HG03135 (cell line): ENCODE measurements at regions not wholly inside any gene's neighbourhood (a gene's known extent, or its start where the extent isn't known, plus 50 kb on each side); places are given as distances from the start of the nearest gene placed in this dataset.
"Not testable (repeated sequence)": the region's sequence is repeated elsewhere in the genome, so short reads cannot be mapped to it uniquely, and the experiment has no call there.

ENCODE experiments used
- ATAC-seq: cut with Tn5 transposase; IDR thresholded peaks from one replicate; pipeline ENCODE4 v1.9.1; 2021; ENCODE audit warnings: mild to moderate bottlenecking, moderate library complexity; ENCODE audit not compliant: unreplicated experiment

DNA sequence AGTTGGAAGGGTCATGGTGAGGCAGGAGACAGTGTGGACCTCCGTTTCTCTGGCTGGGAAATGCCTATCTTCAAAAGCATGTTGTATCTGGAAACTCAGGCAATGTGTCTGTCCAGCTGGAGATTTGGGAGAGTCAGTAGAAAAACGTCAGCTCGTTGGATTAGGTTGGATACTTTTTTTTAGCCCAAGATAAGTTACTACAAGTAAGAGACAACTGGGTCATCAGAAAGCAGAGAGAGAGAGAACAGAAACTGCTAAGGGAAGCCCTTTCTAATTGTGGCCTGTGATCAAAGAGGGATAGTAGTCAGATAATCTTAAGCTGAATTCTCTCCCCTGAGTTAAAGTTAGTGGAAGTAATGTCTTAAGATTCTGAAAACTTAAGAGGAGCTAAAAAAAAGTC, 78.9 kb upstream of the ZNF280D start:
- no peak for ATAC-seq

DNA sequence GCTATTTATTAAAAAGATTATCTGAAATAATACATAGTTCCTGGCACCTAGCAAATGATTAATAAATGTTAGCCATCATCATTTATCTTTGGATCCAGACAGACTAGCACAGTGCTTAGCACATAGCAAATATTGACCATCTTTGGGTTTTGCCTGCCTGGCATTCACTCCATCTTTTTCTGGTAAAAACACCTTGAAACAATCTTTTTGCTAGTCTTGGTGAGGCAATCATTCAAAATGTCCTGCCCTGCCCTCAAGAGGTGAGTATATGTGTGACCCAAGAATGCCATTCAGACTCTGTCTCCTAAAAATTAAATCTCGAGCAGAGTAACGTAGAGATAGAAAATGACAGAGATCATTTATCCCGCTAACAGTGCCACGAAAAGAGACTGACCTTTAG, 78.3 kb upstream of the ZNF280D start:
- no peak for ATAC-seq

DNA sequence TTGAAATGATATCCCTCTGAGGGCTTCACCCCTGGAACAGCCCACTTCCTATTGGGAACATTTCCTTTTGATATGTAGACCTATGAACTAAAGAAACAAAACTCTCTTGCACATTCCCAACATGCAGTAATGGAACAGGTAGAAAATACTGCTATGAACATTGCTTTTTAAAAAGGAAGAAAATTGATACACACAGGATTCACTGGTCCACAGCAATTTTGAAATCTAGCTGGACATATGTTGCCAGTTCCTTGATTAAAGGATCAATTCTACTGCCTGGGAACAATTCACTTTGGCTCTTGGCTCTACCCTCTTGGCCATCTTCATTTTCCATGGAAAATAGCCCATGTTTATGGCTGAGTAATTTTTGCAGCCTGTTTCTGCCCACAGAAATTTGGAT, 74.9 kb upstream of the ZNF280D start:
- no peak for ATAC-seq

DNA sequence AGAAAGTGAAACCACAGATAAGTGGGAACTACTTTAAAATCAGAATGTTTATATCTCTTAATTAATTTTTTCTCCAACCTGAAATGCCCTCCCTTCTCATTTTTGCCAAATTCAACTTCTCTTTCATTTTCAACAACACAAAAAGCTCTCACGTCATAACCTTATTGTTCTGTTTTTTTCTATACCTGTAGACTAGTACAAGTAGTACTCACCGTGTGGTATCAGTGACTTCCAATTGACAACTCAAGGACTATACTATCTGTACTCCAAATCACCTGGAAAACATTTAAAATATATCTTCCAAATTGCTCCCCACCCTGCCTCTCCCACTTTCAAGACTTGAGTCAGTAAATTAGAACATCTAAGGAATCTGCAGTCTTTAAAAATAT, 72.8 kb upstream of the ZNF280D start:
- no peak for ATAC-seq

DNA sequence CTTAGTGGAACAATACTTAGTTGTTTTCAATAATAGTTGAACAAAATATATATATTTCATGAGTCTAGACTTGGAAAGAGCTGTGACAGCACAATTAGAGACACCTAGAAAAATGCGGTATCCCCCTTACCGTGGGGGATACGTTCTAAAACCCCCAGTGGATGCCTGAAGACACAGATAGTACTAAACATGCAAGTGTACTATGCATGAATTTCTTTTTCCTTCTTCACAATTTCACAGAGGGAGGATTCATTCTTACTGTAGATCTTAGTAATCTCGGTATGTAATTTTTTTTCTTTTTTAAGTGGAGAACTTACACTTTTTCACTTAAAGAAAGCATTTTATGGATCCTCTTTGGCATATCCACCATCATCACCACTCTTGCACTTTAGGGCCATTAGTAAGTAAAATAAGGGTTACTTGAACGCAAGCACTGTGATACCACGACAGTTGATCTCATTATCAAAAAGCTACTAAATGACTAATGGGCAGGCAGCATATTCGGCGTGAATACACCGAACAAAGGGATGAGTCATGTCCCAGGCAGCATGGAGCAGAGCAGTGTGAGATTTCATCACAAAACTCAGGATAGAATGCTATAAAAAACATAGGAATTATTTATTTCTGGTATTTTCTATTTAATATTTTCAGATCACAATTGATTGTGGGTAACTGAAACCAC, 72.3 kb upstream of the ZNF280D start:
- no peak for ATAC-seq

DNA sequence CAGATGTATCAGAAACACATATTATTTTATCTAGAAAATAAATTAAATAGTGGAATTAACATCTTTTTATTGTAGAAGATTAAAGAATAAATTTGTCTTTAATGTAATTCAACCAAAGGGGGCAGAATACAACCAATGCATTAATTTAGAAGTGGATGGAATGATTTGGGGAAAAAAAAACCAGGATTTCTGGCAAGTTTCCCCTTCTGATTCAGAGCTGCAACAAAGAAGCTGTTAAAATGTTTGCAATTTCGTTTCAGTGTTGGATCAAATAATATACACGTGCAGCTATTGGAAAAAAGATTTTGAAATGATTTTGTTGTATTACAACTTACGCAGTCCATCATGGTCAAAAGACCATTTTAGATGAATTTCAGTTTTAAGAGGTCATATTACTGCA, 71.6 kb upstream of the ZNF280D start:
- ATAC-seq, result no peak

DNA sequence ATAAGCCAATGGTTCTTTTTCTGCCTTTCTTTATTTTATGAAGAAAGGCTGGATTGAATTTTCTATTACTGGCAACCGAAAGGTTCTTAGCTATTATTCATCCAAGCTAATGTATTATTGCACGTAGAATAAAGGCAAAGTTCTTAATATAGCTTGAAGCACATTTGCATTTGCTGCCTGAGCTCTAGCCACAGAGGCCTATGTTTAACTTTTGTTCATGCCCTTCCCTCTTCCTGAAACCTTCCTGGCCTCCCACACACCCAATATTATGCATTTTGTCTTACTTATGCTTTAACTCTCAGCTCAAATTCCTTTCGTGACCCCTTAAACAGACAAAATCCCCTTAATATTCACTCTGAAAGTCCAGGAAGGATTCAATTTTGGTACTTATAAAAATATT, 71.0 kb upstream of the ZNF280D start:
- ATAC-seq, result no peak

DNA sequence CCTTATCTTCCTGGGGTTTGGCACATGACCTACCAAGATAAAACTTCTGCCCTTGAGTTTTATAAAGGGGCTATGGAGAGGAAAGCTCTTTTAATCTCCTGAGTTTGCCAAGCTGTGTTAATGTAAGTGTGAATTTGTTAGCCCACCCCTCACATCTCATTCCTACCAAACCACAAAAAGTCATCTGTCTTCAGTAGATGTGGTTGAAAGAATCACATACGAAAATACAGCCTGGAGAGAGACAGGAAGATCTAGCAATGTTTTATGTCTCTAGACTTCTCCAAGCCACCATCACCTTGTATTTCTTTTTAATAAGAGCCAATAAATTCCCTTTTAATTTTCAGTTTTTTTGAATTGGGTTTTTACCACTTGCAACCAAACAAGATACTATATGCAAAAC, 68.9 kb upstream of the ZNF280D start:
- ATAC-seq, result no peak

DNA sequence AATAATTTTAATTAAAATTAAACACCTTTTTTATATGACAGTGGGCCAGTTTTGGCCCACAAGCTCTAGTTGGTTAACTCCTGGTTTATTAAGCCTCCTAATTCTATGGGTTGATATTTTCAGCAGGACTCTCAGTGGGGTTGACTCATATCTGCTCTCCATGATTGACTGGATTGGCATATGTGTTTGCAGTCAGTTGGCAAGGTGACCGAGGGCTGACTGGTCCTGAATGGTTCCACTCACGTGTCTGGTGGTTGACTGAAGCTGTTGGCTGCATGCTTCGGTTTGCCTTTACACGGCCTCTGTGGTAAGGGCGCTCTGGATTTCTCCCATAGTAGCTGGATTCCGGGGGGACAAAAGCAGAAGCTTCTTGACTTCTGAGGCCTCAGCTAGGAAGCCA, 65.3 kb upstream of the ZNF280D start:
- no peak for ATAC-seq

DNA sequence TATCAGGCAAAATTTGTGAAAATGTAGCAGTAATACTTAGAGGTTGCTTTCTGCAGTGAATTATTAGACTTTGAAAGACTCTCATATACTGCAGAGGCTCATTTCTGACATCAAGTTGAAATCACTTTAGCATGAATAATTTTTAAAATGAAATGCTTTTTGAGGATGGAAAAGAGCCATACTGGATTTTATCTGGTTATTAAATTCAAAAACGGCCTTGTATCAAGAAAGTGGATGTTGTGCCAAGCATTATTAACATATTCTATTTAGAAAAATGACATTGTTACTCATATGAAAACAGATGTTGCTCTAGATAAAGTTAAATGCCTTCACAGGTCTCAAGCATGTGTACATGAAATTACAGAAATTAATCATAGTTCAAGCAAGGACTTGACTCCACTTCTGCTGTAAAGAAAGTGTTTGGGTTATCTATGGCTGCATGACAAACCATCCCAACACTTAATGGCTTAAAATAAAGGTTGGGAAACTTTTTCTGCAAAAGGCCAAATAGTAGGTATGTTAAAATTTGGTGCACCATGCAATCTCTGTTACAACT, 64.5 kb upstream of the ZNF280D start:
- ATAC-seq, result no peak

DNA sequence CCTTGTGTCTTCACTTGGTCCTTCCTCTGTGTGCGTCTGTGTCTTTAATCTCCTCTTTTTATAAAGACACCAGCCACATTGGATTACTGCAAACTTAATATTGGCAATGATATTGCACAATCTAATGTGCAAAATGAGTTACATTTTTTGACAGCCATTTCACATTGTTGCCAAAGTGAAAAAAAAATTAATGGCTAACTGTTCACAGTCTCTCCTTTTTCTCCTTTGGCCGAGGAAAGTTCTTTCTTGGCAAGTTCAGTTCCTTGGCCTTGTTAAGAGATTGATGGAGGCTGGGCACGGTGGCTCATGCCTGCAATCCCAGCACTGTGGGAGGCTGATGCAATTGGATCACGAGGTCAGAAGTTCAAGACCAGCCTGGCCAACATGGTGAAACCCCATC, 62.2 kb upstream of the ZNF280D start:
- no peak for ATAC-seq

DNA sequence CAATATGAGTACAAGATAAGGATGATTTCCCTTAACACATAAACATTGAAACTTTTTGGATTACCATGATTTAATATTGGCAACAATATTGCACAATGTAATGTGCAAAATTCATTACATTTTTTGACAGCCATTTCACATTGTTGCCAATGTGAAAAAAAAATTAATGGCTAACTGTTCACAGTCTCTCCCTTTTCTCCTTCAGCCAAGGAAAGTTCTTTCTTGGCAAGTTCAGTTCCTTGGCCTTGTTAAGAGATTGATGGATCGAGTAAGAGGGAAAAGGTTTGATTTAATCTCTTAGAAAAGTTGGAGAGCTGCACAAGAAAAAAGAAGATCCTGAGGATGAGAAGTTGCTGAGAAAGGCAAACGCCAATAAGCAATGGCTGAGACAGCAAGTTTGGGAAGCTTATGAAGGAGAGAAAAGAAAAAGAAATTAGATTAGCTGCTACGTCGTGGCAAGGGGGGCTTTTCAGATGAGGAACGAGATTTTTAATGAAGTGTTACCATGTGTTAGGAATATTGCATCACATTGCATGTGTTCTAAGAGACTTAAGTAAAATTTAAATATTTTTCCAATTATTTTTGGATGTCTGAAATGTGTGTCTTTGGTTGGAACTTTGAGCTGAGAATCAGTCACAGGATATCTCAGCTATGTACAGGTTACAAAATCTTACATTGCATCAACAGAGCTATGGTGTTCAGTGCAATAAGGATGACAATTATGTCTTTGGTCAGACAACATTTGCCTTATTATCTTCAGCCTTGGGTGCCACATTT, 61.4 kb upstream of the ZNF280D start:
- no peak for ATAC-seq

DNA sequence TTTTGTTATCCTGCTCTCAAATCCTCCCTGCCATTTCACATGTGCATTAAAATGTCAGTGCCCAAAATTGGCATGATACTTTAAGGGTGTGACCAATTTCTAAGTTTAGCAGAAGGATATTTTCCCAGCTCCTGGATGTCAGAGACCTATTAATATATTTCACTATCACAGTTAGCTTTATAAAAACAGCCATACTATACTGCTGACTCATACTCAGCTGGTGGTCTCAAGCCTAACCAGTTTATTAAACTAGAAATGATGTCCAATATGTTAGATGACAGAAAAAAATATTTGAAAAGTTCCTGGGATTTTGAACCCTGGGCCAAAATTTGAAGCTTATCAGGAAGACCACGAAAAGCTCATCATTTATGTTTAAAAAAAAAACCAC, 60.9 kb upstream of the ZNF280D start:
- no peak for ATAC-seq

DNA sequence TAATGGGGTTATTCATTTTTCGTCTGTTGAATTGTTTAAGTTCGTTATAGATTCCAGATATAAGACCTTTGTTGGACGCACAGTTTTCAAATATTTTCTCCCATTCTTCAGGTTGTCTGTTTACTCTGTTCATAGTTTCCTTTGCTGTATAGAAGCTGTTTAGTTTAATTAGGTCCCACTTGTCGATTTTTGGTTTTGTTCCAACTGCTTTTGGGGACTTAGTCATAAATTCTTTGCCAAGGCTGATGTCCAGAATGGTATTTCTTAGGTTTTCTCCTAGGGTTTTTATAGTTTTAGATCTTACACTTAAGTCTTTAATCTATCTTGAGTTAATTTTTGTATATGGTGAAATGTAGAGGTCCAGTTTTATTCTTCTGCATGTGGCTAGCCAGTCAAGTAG, 58.9 kb upstream of the ZNF280D start:
- ATAC-seq, result no peak

DNA sequence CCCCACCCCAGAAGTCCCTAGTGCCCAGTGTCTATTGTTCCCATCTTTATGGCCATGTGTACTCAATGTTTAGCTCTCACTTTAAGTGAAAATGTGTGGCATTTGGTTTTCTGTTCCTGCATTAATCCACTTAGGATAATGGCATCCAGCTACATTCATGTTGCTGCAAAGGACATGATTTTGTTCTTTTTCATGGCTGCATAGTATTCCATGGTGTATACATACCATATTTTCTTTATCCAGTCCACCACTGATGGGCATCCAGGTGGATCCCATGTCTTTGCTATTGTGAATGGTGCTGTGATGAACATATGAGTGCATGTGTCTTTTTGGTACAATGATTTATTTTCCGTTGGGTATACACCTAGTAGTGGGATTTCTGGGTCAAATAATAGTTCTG, 58.2 kb upstream of the ZNF280D start:
- not testable (repeated sequence) for ATAC-seq

DNA sequence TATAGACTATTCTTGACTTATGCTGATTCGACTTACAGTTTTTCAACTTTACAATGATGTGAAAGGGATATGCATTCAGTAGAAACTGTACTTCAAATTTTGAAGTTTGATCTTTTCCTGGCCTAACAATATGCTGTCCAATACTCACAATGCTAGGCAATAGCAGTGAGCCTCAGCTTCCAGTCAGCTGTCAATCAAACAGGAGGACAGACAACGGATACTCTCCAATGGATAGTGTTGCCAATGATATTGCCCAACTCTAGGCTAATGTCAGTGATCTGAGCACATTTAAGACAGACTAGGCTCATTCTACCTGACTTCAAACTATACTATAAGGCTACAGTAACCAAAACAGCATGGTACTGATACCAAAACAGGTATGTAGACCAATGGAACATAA, 55.0 kb upstream of the ZNF280D start:
- ATAC-seq, result no peak

DNA sequence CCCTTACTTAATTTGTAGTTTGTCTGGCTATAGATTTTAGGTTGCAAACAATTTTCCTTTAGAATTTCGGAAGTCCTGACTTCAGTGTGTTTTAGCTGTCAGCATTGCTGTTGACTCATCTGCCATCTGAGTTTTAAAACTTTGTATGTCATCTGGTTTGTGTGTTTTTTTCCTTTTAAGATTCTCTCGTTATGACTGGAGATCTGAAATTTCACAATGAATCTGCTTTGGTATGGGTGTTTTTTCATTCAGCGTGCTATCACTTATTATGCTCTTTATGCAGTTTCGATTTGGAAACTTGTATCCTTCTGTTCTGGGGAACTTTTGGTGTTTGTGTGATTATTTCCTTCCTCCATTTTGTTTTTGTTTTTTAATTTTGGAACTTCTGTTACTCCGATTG, 53.7 kb upstream of the ZNF280D start:
- ATAC-seq, result peak; percentile 65

DNA sequence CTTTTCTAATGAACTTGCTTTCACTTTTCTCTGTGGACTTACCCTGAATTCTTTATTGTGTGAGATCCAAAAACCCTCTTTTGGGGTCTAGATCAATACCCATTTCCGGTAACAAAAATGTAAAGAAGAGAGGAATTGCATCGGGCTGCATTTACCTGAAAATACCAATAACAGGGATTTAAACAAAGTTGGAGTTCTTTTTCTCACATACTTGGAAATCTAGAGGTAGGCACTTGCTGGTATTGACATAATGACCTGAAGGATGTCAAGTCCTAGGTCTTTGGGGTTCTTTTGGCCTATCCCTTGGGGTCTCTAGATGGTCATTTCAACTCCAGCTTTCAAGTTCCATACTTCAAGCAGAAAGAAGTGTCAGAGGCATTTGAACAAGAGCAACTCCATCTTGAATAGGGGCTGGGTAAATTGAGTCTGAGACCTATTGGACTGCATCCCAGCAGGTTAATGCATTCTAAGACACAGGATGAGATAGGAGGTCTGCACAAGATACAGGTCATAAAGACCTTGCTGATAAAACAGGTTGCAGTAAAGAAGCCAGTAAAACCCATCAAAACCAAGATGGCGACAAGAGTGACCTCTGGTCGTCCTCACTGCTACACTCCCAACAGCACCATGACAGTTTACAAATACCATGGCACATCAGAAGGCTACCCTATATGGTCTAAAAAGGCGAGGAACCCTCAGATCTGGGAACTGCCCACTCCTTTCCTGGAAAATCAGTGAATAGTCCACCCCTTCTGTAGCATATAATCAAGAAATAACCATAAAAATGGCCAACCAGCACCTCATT, 50.8 kb upstream of the ZNF280D start:
- ATAC-seq, result no peak

DNA sequence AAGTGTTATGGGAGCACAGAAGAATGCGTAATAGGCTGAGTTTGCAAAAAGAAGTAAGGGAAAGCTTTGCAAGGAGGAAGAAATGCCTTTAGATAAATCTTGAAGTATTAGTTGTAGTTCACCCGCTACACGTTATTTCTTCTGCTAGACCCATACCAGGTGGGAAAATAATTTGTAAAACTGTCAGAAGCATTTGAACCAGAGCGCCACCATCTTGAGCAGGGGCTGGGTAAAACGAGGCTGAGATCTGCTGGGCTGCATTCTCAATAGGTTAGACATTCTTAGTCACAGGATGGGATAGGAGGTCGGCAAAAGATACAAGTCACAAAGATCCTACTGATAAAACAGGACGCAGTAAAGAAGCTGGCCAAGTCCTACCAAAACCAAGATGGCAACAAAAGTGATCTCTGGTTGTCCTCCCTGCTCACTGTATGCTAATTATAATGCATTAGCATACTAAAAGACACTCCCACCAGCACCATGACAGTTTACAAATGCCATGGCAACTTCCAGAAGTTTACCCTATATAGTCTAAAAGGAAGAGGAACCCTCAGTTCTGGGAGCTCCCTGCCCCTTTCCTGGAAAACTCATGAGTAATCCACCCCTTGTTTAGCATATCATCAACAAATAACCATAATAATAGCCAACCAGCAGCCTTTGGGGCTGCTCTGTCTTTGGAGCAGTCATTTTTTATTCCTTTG, 50.0 kb upstream of the ZNF280D start:
- no peak for ATAC-seq
